Brain microvascular endothelial cell (primary cell): ENCODE measurements at regions not wholly inside any gene's neighbourhood (a gene's known extent, or its start where the extent isn't known, plus 50 kb on each side); places are given as distances from the start of the nearest gene placed in this dataset.

Experiments used
- DNase-seq: peaks from one replicate; pipeline ENCODE4 v3.0.0-alpha.2; 2020
- H3K27ac ChIP-seq: fragments of 250-450 bp; sonication (Bioruptor Pico); 2 replicates; pipeline ENCODE4 v1.5.1; 2020; ENCODE audit warnings: mild to moderate bottlenecking, moderate library complexity
- H3K27me3 ChIP-seq: fragments of 250-450 bp; sonication (Bioruptor Pico); replicated peaks from 2 replicates; pipeline ENCODE4 v1.5.1; 2020; ENCODE audit warnings: mild to moderate bottlenecking
- H3K36me3 ChIP-seq: fragments of 250-450 bp; sonication (Bioruptor Pico); replicated peaks from 2 replicates; pipeline ENCODE4 v1.5.1; 2020; ENCODE audit warnings: mild to moderate bottlenecking
- H3K4me3 ChIP-seq: 2 replicates; pipeline ENCODE4 v1.5.1; 2011; ENCODE audit warnings: low read depth, mild to moderate bottlenecking, control low read depth, low read length, moderate library complexity
- in situ Hi-C: cut with HindIII; loops from 2 replicates; pipeline ENCODE4 v1.10.0; 2017; ENCODE audit warnings: low sequenced_read_pairs, low pct_ligation_motif_present
- TF ChIP-seq, protein P1 (sequence below): IDR thresholded peaks from 2 replicates; pipeline ENCODE4 v1.5.1; 2011; ENCODE audit warnings: low read depth, mild to moderate bottlenecking, moderate library complexity, low read length, control low read depth, inconsistent platforms; ENCODE audit errors: missing control alignments

DNA sequence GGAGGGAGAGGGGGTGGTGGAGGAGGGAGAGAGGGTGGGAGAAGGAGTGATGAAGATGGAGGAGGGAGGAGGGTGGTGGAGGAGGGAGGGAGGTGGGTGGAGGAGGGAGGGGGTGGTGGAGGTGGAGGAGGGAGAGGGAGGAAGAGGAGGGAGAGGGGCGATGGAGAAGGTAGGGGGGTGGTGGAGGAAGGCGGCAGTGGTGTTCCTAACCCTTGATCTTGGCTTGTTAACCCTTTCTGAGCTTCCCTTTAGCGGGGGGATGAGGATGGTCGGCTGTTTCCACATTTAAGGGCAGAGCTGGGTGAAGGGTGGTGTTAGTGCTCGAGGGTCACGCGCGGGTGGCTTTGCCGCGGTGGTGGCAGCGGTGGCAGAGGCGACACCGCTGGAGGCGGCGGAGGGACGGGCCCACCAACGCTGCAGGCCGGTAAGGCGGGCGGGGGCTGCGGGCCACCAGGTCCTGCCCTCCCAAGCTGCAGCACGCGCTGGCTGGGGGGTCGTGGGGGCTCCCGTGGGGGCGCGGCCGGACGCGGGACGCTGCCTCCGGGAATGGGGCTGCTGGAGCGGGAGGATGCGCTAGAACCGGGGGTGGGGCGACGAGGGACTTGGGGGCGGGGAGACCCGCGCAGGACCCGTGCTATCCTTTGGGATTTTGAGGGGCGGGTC, 156.3 kb downstream of the PTPN11 start:
- no peak overlapping the region for H3K4me3 ChIP-seq
- no peak for DNase-seq
- no peaks in the 10 kb centered on the region for H3K36me3 ChIP-seq
- in situ Hi-C loops = no loop called here
- TF ChIP-seq, protein P1, sequence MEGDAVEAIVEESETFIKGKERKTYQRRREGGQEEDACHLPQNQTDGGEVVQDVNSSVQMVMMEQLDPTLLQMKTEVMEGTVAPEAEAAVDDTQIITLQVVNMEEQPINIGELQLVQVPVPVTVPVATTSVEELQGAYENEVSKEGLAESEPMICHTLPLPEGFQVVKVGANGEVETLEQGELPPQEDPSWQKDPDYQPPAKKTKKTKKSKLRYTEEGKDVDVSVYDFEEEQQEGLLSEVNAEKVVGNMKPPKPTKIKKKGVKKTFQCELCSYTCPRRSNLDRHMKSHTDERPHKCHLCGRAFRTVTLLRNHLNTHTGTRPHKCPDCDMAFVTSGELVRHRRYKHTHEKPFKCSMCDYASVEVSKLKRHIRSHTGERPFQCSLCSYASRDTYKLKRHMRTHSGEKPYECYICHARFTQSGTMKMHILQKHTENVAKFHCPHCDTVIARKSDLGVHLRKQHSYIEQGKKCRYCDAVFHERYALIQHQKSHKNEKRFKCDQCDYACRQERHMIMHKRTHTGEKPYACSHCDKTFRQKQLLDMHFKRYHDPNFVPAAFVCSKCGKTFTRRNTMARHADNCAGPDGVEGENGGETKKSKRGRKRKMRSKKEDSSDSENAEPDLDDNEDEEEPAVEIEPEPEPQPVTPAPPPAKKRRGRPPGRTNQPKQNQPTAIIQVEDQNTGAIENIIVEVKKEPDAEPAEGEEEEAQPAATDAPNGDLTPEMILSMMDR = no peak
- H3K27me3 ChIP-seq = peaks cover 10% of the 10 kb centered on the region
- H3K27ac ChIP-seq = no peak overlapping the region

DNA sequence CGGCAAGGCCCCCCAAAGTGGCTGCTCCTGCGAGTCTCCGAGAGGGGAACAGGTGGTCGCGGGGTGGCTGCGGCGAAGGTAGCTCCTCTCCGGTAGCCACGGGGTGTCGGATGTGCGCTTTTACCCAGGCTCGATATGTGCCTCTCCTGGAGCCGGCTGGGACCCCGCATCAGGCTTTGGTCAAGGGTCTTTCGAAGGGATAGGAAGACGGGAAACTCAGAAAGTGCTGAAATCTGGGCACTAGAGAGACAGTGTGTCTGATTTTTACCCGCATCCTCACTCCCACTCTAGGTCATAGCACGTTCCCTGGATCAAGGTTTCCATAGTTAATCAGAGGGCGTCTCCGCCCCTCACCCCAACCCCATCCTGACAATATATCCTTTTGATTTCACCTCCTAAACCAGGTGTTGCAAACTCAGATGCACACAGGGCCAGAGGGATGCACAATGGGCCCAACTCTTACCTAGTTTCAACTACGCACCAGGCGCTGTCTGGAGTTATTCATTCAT, 156.9 kb downstream of the PTPN11 start:
- in situ Hi-C loops = no loop called here
- Histone ChIP-seq H3K36me3 (no peaks in the 10 kb centered on the region), H3K4me3 (no peak overlapping the region), H3K27ac (no peak overlapping the region), H3K27me3 (peaks cover 10% of the 10 kb centered on the region)
- TF ChIP-seq, protein P1 = no peak
- DNase-seq = no peak

DNA sequence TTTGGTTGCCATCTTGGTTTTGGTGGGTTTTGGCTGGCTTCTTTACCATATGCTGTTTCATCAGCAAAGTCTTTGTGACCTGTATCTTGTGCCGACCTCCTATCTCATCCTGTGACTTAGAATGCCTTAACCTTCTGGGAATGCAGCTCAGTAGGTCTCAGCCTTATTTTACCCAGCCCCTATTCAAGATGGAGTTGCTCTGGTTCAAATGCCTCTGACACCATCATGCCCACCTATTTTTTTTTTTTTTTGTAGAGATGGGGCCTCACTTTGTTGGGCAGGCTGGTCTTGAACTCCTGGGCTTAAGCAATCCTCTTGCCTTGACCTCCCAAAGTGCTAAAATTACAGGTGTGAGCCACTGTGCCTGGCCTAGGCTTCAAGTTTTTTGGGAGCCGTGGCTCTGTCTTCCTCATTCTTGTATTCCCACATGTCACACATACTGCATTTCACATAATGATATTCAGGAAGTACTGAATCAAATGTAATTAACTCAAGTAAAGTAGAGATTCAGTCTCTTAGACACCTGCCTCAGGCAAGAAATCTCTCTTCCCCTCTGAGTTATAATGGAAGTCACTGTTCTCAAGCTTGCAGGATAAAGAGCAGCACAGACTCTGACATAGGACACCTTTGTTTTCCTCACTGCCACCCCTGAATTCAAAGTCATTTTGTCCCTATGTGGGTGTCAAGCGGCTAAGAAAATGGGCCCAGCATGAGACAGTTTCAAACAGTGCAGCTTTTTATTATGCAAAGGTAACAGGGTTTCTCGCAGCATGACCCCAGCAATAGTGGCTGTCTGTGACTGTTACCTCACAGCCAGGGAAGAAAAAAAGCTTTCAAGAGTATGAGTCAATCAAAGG, 159.0 kb downstream of the PTPN11 start:
- in situ Hi-C loops = no loop called here
- Histone ChIP-seq H3K27me3 (peaks cover 10% of the 10 kb centered on the region), H3K27ac (no peak overlapping the region), H3K36me3 (no peaks in the 10 kb centered on the region), H3K4me3 (no peak overlapping the region)
- TF ChIP-seq, protein P1 = no peak
- DNase-seq = no peak

DNA sequence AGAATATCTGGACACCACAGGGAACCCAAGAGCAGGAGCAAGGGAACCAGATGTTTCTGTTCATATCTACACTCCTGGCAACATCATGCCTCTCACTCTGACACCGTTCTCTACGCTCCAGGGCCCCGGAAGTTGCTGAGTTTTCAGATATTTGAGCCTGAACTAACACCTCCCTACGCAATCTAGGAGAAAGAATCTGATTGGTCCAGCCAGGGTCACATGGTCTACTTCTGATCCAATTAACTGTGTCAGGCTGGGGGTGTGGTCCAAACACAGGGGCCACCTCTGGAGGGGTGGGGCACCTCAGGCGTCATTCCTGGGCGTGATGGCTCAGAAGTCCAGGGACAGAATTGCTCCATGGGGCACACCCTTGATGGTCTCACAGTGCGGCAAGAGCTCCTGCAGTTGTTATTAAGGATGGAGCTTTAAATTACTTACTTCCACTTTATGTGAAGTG, 165.5 kb downstream of the PTPN11 start:
- Histone ChIP-seq H3K27me3 (no peaks in the 10 kb centered on the region), H3K36me3 (no peaks in the 10 kb centered on the region), H3K27ac (no peak overlapping the region), H3K4me3 (no peak overlapping the region)
- in situ Hi-C loops = no loop called here
- TF ChIP-seq, protein P1 = no peak
- no peak for DNase-seq

DNA sequence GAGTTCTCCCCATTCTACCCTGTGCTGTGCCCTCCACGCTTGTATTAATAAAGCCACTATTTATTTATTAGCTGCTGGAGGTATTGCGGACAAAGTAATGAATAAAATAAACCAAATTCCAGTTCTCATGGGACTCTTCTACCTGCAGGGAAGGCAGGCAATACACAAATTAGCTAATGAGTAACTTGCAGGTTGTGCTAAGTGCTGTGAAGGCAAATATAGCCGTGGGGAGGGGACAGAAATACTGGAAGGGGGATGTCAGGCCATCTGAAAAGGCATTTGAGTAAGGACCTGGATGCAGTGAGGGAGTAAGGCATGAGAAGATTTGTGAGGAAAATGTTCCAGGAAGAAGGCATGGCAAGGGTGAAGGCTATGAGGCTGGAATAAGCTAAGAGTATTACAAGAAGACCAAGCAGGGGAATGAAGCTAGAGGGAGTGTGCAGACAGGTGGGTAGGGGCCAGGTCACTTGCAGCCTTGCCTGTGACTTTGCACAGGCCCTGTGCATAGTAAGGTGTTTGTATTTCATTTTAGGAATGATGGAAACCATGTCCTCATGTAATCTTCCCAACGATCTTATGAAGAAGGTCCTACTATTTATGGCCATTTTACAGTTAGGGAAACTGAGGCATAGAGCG, 167.5 kb downstream of the PTPN11 start:
- Histone ChIP-seq H3K36me3 (no peaks in the 10 kb centered on the region), H3K4me3 (no peak overlapping the region), H3K27me3 (no peaks in the 10 kb centered on the region), H3K27ac (no peak overlapping the region)
- DNase-seq = no peak
- TF ChIP-seq, protein P1 = no peak
- in situ Hi-C loops = no loop called here
